GM13976 (cell line): ENCODE measurements at regions not wholly inside any gene's neighbourhood (a gene's known extent, or its start where the extent isn't known, plus 50 kb on each side); places are given as distances from the start of the nearest gene placed in this dataset.

Experiments
- DNase-seq: peaks from one replicate; pipeline ENCODE4 v3.0.0; 2012; ENCODE audit warnings: low spot score
- in situ Hi-C: fragments of 300-500 bp; cut with MboI; formaldehyde crosslinking; loops from one replicate; pipeline ENCODE4 v1.12.0; 2022; ENCODE audit warnings: low sequenced_read_pairs, mixed read lengths, inconsistent platforms; ENCODE audit not compliant: unreplicated experiment
- TF ChIP-seq, protein P1 (sequence below): IDR thresholded peaks from 2 replicates; pipeline ENCODE4 v1.5.1; 2012; ENCODE audit warnings: borderline replicate concordance, mild to moderate bottlenecking; ENCODE audit not compliant: insufficient read depth; ENCODE audit errors: extremely low read depth, missing control alignments, control extremely low read depth

DNA sequence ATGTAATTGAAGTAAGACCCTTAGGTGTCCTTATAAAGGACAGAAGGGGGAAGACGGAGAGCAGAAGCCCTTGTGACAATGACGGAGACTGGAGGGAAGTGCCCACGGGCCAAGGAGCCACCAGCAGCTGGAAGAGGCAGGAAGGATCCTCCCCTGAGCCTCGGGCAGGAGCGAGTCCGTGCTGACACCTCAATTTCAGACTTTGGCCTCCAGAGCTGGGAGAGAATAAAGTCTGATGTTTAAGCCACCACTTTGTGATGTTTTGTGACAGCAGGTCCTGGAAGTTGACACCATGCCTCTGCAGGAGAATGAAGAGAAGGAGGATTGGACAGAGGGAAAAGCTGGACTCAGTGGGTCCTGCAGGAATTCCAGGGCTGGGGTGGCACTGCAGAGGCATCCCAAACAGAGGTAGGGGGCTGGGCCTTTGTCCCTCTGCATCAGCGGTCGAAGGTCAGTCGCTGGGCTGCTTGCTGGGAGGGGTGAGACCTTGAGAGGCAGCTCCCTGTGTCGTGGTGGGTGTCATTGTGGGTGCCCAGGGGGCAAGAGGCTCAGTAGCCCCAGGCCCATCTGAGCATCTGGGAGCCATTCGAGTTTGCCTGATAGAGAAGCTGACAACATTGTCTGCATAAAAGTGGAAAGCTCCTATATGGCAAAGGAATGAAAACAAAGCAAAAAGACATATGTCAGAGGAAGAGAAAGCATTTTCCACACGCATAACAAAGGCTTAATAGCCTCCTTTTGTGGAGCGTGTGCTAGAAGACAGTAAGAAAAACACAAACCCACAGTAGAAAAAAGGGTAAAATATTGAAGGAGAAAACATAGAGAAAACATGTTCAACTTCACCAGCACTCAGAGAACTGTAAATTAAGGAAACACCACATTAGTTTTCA, 68.8 kb downstream of the RTL6 start:
- in situ Hi-C loops: no loop called here
- TF ChIP-seq, protein P1, sequence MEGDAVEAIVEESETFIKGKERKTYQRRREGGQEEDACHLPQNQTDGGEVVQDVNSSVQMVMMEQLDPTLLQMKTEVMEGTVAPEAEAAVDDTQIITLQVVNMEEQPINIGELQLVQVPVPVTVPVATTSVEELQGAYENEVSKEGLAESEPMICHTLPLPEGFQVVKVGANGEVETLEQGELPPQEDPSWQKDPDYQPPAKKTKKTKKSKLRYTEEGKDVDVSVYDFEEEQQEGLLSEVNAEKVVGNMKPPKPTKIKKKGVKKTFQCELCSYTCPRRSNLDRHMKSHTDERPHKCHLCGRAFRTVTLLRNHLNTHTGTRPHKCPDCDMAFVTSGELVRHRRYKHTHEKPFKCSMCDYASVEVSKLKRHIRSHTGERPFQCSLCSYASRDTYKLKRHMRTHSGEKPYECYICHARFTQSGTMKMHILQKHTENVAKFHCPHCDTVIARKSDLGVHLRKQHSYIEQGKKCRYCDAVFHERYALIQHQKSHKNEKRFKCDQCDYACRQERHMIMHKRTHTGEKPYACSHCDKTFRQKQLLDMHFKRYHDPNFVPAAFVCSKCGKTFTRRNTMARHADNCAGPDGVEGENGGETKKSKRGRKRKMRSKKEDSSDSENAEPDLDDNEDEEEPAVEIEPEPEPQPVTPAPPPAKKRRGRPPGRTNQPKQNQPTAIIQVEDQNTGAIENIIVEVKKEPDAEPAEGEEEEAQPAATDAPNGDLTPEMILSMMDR: no peak
- peak; percentile 4 for DNase-seq

DNA sequence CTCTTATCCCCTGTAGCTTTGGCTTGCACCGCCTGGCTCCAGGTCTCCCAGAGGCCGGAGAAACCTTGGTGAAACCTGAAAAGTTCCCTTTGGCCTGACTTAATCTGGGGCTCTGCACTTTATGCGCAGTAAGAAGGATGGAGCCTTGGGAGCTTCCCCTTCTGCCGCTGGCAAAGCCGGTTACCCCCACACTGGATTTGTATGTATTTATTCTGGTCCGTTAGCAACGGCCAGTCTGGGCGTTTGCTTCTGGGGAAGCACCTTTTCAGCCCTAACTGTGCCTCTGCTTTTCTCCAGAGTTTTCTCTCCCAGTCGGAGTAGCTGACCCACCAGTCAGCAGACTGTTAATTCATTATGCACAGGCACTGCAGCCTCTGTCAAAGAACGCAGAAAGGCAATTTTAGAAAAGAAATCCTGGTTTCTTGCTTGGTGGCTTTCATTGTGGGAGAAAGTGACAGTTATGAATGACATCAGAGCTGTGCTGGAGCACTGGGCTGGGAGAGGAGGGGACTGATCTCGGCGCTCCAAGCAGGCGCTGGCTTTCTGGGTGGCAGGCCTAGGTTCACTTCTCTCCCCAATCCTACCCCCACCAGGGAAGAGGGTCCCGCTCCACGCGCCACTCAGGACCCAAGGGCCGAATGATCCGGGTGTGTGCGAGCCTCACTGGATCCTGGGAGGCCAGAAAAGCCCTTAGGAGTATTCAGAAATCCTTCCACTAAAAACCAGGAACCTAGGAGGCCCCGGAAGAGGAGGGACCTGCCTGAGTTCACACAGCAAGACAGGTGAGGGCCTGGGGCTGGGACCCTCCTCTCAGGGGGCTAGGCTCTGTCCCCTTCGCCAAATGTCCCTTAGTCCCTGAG, 70.2 kb downstream of the RTL6 start:
- TF ChIP-seq, protein P1: no peak
- peak; percentile 15 for DNase-seq
- in situ Hi-C loops: no loop called here

DNA sequence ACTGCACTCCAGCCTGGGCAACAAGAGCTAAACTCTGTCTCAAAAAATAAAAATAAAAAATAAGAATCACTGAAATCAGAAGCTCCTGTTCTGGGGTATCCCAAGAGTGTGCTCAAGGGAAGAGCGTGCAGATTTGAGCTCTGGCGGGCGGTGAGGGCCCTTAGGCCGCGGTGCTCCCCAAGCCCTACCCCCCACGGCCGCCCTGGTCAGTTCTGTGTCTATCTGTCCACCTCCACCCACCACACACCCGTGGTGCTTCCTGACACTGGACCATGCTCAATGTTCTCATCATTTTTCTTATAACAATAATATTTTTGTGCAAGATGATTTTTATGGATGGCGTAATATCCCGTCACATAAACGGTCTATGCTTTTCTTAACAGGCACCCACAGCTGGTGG, 71.1 kb downstream of the RTL6 start:
- TF ChIP-seq, protein P1: no peak
- in situ Hi-C loops: no loop called here
- no peak for DNase-seq

GRCh38 chr22:44425694-44426045, 72.4 kb downstream of the RTL6 start:
- TF ChIP-seq, protein P1: no peak
- in situ Hi-C loops: no loop called here
- DNase-seq: no peak

- no peak for DNase-seq
- in situ Hi-C loops: no loop called here
- TF ChIP-seq, protein P1: no peak
Observed at GRCh38 chr22:44424867-44425693, 73.0 kb downstream of the RTL6 start.

DNA sequence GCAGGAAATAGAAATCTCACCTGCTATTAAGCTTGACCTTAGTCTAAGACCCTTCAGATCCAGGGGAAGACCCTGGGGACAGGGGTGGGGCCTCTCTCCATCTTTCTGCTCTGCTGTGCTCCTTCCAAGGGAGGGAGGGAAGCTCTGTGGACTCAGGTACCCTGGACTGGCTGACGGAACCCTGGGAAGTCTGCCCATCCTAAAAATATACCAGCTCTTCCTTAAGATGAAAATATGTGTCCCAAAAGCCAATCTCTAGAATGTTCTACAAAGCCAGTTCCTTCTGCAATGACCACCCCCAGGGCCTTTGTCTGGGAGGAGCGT, 73.7 kb downstream of the RTL6 start:
- no peak for DNase-seq
- TF ChIP-seq, protein P1: no peak
- in situ Hi-C loops: no loop called here
